Cerebellar cortex (tissue), 1 donor: ENCODE measurements at regions not wholly inside any gene's neighbourhood (a gene's known extent, or its start where the extent isn't known, plus 50 kb on each side); places are given as distances from the start of the nearest gene placed in this dataset.

Experiments
- DNase-seq: peaks from one replicate; pipeline ENCODE4 v3.0.0-alpha.2; 2015; ENCODE audit warnings: low spot score

- DNase-seq, result no peak
These were observed 242.3 kb upstream of the SP8 start for GRCh38 chr7:21029006-21029405.

- no peak for DNase-seq
These were observed 243.7 kb upstream of the SP8 start for GRCh38 chr7:21030237-21030871.

GRCh38 chr7:21041252-21041651, 254.6 kb upstream of the SP8 start:
- DNase-seq, result no peak

- no peak for DNase-seq
These were observed 255.0 kb upstream of the SP8 start for GRCh38 chr7:21041666-21042065.

GRCh38 chr7:21044384-21044783, 257.7 kb upstream of the SP8 start:
- DNase-seq, result no peak

GRCh38 chr7:21044913-21045568, 258.4 kb upstream of the SP8 start:
- no peak for DNase-seq

- no peak for DNase-seq
These were observed 265.2 kb upstream of the SP8 start for GRCh38 chr7:21051865-21052264.

GRCh38 chr7:21054427-21055112, 267.9 kb upstream of the SP8 start:
- no peak for DNase-seq

GRCh38 chr7:21059069-21059468, 272.4 kb upstream of the SP8 start:
- DNase-seq, result no peak

- no peak for DNase-seq
These were observed 276.4 kb upstream of the SP8 start for GRCh38 chr7:21063106-21063505.

GRCh38 chr7:21064698-21065648, 278.3 kb upstream of the SP8 start:
- DNase-seq, result no peak

GRCh38 chr7:21066221-21066620, 279.5 kb upstream of the SP8 start:
- DNase-seq, result no peak

GRCh38 chr7:21067216-21067615, 280.5 kb upstream of the SP8 start:
- no peak for DNase-seq

GRCh38 chr7:21070571-21071090, 283.9 kb upstream of the SP8 start:
- no peak for DNase-seq

- no peak for DNase-seq
These were observed 285.1 kb upstream of the SP8 start for GRCh38 chr7:21071561-21072501.

- DNase-seq, result no peak
These were observed 289.4 kb upstream of the SP8 start for GRCh38 chr7:21076054-21076453.

- DNase-seq, result no peak
These were observed 289.9 kb upstream of the SP8 start for GRCh38 chr7:21076574-21076973.

GRCh38 chr7:21077602-21078001, 290.9 kb upstream of the SP8 start:
- no peak for DNase-seq

- no peak for DNase-seq
These were observed 297.6 kb upstream of the SP8 start for GRCh38 chr7:21084286-21084685.

GRCh38 chr7:21086688-21087087, 300.0 kb upstream of the SP8 start:
- DNase-seq, result no peak

- no peak for DNase-seq
These were observed 303.0 kb upstream of the SP8 start for GRCh38 chr7:21089653-21090052.
